ENCODE measurements at regions not wholly inside any gene's neighbourhood (a gene's known extent, or its start where the extent isn't known, plus 50 kb on each side); places are given as distances from the start of the nearest gene placed in this dataset.

DNA sequence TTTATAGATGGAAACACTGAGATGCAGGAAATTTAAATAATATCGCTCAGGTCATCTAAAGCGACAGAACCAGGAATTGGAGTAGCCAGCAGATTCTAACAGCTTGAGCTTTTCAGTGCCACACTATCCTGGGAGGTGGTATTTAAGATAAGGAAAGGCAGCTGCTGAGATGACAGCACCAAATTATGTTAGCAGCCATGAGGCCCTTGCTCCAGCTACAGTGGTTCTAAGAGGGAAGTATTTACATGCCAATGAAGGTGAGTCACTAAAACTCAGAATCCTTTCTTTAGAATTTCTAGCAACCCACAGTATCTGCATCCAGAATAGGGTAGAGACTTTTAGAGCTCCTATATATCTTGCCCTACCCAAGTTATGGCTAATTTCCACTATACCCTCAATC lies 127.0 kb upstream of the VLDLR start:
- TF ChIP-seq, protein P1, sequence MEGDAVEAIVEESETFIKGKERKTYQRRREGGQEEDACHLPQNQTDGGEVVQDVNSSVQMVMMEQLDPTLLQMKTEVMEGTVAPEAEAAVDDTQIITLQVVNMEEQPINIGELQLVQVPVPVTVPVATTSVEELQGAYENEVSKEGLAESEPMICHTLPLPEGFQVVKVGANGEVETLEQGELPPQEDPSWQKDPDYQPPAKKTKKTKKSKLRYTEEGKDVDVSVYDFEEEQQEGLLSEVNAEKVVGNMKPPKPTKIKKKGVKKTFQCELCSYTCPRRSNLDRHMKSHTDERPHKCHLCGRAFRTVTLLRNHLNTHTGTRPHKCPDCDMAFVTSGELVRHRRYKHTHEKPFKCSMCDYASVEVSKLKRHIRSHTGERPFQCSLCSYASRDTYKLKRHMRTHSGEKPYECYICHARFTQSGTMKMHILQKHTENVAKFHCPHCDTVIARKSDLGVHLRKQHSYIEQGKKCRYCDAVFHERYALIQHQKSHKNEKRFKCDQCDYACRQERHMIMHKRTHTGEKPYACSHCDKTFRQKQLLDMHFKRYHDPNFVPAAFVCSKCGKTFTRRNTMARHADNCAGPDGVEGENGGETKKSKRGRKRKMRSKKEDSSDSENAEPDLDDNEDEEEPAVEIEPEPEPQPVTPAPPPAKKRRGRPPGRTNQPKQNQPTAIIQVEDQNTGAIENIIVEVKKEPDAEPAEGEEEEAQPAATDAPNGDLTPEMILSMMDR (IDR thresholded peaks at IDR 0.05): no peak
- TF ChIP-seq ZFX (IDR thresholded peaks at IDR 0.05; ENCODE audit: borderline replicate concordance): no peak

All from 22Rv1 (cell line).